ENCODE measurements at regions not wholly inside any gene's neighbourhood (a gene's known extent, or its start where the extent isn't known, plus 50 kb on each side); places are given as distances from the start of the nearest gene placed in this dataset.

DNA sequence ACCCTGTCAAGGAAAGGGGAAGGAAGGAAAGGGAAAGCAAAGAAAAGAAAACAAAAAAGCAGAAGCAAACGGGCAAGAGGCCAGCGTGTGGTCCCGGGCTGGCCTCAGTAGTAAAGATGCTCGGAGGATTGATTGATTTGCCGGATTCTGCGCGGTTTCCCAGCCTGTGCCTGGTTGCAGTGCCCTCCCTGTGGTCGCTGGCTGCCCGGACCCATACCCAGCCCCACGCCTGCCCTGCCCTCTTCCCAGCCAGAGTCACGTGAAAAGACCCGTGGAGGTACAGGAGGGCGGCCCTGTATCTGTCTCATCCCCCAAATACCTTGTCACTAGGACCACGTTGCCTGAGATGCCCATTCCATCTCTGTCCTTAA is 55.1 kb upstream of the IMP4 start:
- TF ChIP-seq, protein P1, sequence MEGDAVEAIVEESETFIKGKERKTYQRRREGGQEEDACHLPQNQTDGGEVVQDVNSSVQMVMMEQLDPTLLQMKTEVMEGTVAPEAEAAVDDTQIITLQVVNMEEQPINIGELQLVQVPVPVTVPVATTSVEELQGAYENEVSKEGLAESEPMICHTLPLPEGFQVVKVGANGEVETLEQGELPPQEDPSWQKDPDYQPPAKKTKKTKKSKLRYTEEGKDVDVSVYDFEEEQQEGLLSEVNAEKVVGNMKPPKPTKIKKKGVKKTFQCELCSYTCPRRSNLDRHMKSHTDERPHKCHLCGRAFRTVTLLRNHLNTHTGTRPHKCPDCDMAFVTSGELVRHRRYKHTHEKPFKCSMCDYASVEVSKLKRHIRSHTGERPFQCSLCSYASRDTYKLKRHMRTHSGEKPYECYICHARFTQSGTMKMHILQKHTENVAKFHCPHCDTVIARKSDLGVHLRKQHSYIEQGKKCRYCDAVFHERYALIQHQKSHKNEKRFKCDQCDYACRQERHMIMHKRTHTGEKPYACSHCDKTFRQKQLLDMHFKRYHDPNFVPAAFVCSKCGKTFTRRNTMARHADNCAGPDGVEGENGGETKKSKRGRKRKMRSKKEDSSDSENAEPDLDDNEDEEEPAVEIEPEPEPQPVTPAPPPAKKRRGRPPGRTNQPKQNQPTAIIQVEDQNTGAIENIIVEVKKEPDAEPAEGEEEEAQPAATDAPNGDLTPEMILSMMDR (IDR thresholded peaks at IDR 0.05; ENCODE audit: low read length) = no peak
- TF ChIP-seq EZH2phosphoT487 (IDR thresholded peaks at IDR 0.05; ENCODE audit: low read length) = no peak

Measured in MM.1S (cell line).